IPS-15b (cell line): ENCODE measurements at regions not wholly inside any gene's neighbourhood (a gene's known extent, or its start where the extent isn't known, plus 50 kb on each side); places are given as distances from the start of the nearest gene placed in this dataset.
"Not testable (repeated sequence)": the region's sequence is repeated elsewhere in the genome, so short reads cannot be mapped to it uniquely, and the experiment has no call there.

Experiments used
- H3K27me3 ChIP-seq: one replicate; pipeline ENCODE4 v1.6.1; 2013; ENCODE audit warnings: low read length; ENCODE audit not compliant: control insufficient read depth, insufficient read depth
- H3K36me3 ChIP-seq: one replicate; pipeline ENCODE4 v1.6.1; 2013; ENCODE audit warnings: low read length; ENCODE audit not compliant: control insufficient read depth, insufficient read depth
- H3K4me1 ChIP-seq: one replicate; pipeline ENCODE4 v1.6.1; 2013; ENCODE audit warnings: mild to moderate bottlenecking, low read length; ENCODE audit not compliant: control insufficient read depth, insufficient read depth
- H3K4me3 ChIP-seq: one replicate; pipeline ENCODE4 v1.5.1; 2013; ENCODE audit warnings: low read depth, low read length
- H3K9ac ChIP-seq: one replicate; pipeline ENCODE4 v1.6.1; 2013; ENCODE audit warnings: low read depth, mild to moderate bottlenecking, low read length
- H3K9me3 ChIP-seq: one replicate; pipeline ENCODE4 v1.6.1; 2013; ENCODE audit warnings: mild to moderate bottlenecking, low read length; ENCODE audit not compliant: control insufficient read depth, insufficient read depth

- no peak overlapping the region for H3K9ac ChIP-seq
- no peak overlapping the region for H3K4me3 ChIP-seq
- peaks cover 13% of the 10 kb centered on the region for H3K4me1 ChIP-seq
- no peaks in the 10 kb centered on the region for H3K9me3 ChIP-seq
- no peaks in the 10 kb centered on the region for H3K36me3 ChIP-seq
- H3K27me3 ChIP-seq = no peaks in the 10 kb centered on the region
Measured at GRCh38 chr7:85286446-85286845, 99.6 kb upstream of the SEMA3D start.

- Histone ChIP-seq H3K9me3 (no peaks in the 10 kb centered on the region), H3K36me3 (no peaks in the 10 kb centered on the region), H3K9ac (no peak overlapping the region), H3K4me1 (peaks cover 12% of the 10 kb centered on the region), H3K27me3 (no peaks in the 10 kb centered on the region), H3K4me3 (no peak overlapping the region)
Measured at GRCh38 chr7:85285527-85285926, 98.7 kb upstream of the SEMA3D start.

GRCh38 chr7:85275204-85275603 is 88.3 kb upstream of the SEMA3D start:
- H3K9ac ChIP-seq = no peak overlapping the region
- H3K27me3 ChIP-seq = no peaks in the 10 kb centered on the region
- peaks cover 18% of the 10 kb centered on the region for H3K4me1 ChIP-seq
- no peak overlapping the region for H3K4me3 ChIP-seq
- H3K9me3 ChIP-seq = no peaks in the 10 kb centered on the region
- no peaks in the 10 kb centered on the region for H3K36me3 ChIP-seq

GRCh38 chr7:85274454-85274853 is 87.6 kb upstream of the SEMA3D start:
- Histone ChIP-seq H3K4me3 (no peak overlapping the region), H3K9ac (no peak overlapping the region), H3K9me3 (no peaks in the 10 kb centered on the region), H3K36me3 (no peaks in the 10 kb centered on the region), H3K27me3 (no peaks in the 10 kb centered on the region), H3K4me1 (peaks cover 18% of the 10 kb centered on the region)

- Histone ChIP-seq H3K36me3 (no peaks in the 10 kb centered on the region), H3K27me3 (no peaks in the 10 kb centered on the region), H3K9me3 (no peaks in the 10 kb centered on the region), H3K9ac (no peak overlapping the region), H3K4me3 (no peak overlapping the region), H3K4me1 (no peaks in the 10 kb centered on the region)
Measured at GRCh38 chr7:85262891-85263290, 76.0 kb upstream of the SEMA3D start.

- Histone ChIP-seq H3K9ac (no peak overlapping the region), H3K36me3 (no peaks in the 10 kb centered on the region), H3K9me3 (no peaks in the 10 kb centered on the region), H3K27me3 (no peaks in the 10 kb centered on the region), H3K4me3 (no peak overlapping the region), H3K4me1 (no peaks in the 10 kb centered on the region)
Measured at GRCh38 chr7:85261336-85261735, 74.5 kb upstream of the SEMA3D start.

- not testable (repeated sequence) for H3K36me3 ChIP-seq, H3K27me3 ChIP-seq, H3K4me3 ChIP-seq, H3K4me1 ChIP-seq, H3K9me3 ChIP-seq, H3K9ac ChIP-seq
Measured at GRCh38 chr7:85249787-85250186, 62.9 kb upstream of the SEMA3D start.

GRCh38 chr7:85239109-85239508 is 52.3 kb upstream of the SEMA3D start:
- Histone ChIP-seq H3K9ac (no peak overlapping the region), H3K9me3 (no peaks in the 10 kb centered on the region), H3K27me3 (no peaks in the 10 kb centered on the region), H3K4me3 (no peak overlapping the region), H3K36me3 (no peaks in the 10 kb centered on the region), H3K4me1 (no peaks in the 10 kb centered on the region)

- Histone ChIP-seq H3K4me3 (no peak overlapping the region), H3K9ac (no peak overlapping the region), H3K36me3 (no peaks in the 10 kb centered on the region), H3K4me1 (no peaks in the 10 kb centered on the region), H3K9me3 (no peaks in the 10 kb centered on the region), H3K27me3 (no peaks in the 10 kb centered on the region)
Measured at GRCh38 chr7:85237721-85238120, 50.9 kb upstream of the SEMA3D start.
